ENCODE measurements at regions not wholly inside any gene's neighbourhood (a gene's known extent, or its start where the extent isn't known, plus 50 kb on each side); places are given as distances from the start of the nearest gene placed in this dataset.
A peak's percentile ranks its signal among the peaks of the same experiment; 100 is the strongest.

- H3K36me3 ChIP-seq: no peaks in the 10 kb centered on the region
- no peak overlapping the region for H3K4me3 ChIP-seq
- peaks cover 0 to 6% of the 10 kb centered on the region in 2 donors for H3K27me3 ChIP-seq
- DNase-seq (ENCODE audit: low spot score in 2 of 2): no peak
- TF ChIP-seq POLR2A (IDR thresholded peaks at IDR 0.05) (no peak), EP300 (IDR thresholded peaks at IDR 0.05) (no peak), CTCF (IDR thresholded peaks at IDR 0.05) (no peak)
- 84 to 86% methylated on average over 2 of the region's 2 CpGs for WGBS, 2 donors
- no peak overlapping the region for H3K27ac ChIP-seq
- H3K9me3 ChIP-seq: no peaks in the 10 kb centered on the region
- peaks cover 0 to 10% (median 0%) of the 10 kb centered on the region in 4 donors for H3K4me1 ChIP-seq
Observed at GRCh38 chr10:50999163-50999562, 75.1 kb upstream of the PRKG1 start.

DNA sequence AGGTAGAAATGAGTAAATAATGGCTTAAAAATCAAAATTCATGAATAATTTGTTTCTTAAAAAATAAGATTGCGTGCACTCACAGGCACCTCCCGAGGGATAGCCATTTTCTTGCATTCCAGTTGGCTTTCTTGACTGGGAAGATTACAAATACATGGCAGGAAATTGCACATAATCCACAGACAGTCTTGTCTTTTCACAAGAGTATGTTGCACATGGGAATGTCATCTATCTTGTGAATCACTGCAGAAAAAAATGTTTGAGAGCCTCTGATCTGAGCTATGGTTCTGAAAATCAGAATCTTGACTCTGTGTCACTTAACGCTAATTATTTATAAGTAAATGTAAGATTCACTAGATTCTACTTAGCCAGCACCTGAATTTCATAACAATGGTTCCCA, 74.1 kb upstream of the PRKG1 start:
- 71 to 76% methylated on average over 3 of the region's 3 CpGs for WGBS, 2 donors

DNA sequence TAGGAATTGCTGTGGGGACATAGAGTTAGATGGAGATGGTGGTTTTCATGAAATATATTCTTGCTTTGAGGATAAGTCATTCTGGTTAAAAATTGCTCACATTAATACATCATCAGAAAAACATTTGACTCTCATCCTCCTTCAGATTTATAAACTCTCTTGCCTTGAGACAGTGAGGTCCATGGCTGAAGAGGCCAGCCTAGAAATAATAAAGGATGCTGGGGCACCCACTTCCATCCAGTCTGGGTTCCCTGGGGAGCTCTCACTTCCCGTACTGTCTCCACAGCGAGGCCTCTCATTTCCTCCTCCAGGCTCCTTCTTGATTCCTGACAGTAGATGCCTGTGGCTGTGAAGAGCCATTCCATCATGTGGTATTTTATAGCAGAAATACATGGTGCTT, 73.3 kb upstream of the PRKG1 start:
- no peak overlapping the region for H3K27ac ChIP-seq
- H3K4me1 ChIP-seq: peaks cover 0 to 10% (median 0%) of the 10 kb centered on the region in 4 donors
- peaks cover 0 to 6% of the 10 kb centered on the region in 2 donors for H3K27me3 ChIP-seq
- whole genome bisulfite sequencing, 2 donors: 58 to 60% methylated on average over 2 of the region's 2 CpGs
- TF ChIP-seq EP300 (IDR thresholded peaks at IDR 0.05) (no peak), POLR2A (IDR thresholded peaks at IDR 0.05) (no peak), CTCF (IDR thresholded peaks at IDR 0.05) (no peak)
- no peaks in the 10 kb centered on the region for H3K36me3 ChIP-seq
- DNase-seq (ENCODE audit: low spot score in 2 of 2): no peak
- no peaks in the 10 kb centered on the region for H3K9me3 ChIP-seq
- no peak overlapping the region for H3K4me3 ChIP-seq

More for the DNA sequence above, 74.1 kb upstream of the PRKG1 start:
- DNase-seq (ENCODE audit: low spot score in 2 of 2): no peak
- Histone ChIP-seq H3K4me1 (peaks cover 0 to 10% (median 0%) of the 10 kb centered on the region in 4 donors), H3K27me3 (peaks cover 0 to 6% of the 10 kb centered on the region in 2 donors), H3K4me3 (no peak overlapping the region), H3K9me3 (no peaks in the 10 kb centered on the region), H3K36me3 (no peaks in the 10 kb centered on the region), H3K27ac (no peak overlapping the region)
- TF ChIP-seq POLR2A (IDR thresholded peaks at IDR 0.05) (no peak), EP300 (IDR thresholded peaks at IDR 0.05) (no peak), CTCF (IDR thresholded peaks at IDR 0.05) (no peak)

DNA sequence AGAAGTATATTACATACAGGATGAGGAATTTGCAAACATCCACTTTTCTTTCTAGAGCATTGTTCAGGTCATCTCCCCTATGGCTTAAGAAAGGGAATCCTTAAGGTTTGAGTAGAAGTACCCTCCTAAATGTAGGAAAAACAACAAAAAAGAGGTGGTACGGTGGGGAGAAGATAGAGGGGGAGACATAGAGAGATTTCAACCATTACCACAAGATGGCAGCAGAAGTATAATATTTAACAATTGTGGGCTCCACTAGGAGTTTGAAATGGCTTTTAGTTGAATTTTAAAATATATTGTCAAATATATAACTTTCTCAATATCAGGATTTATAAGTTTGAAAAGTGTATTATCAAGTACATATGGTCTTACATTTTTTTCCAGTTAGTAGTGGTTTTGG, 72.7 kb upstream of the PRKG1 start:
- peak in 1 of 2 donors; percentile 45 for DNase-seq (ENCODE audit: low spot score in 2 of 2)
- H3K27me3 ChIP-seq: peaks cover 0 to 6% of the 10 kb centered on the region in 2 donors
- no peak overlapping the region for H3K4me3 ChIP-seq
- no peaks in the 10 kb centered on the region for H3K9me3 ChIP-seq
- no peak overlapping the region for H3K27ac ChIP-seq
- peaks cover 0 to 10% (median 0%) of the 10 kb centered on the region in 4 donors for H3K4me1 ChIP-seq
- TF ChIP-seq EP300 (IDR thresholded peaks at IDR 0.05) (no peak), CTCF (IDR thresholded peaks at IDR 0.05) (peak; percentile 36 to 66 (median 46)), POLR2A (IDR thresholded peaks at IDR 0.05) (no peak)
- WGBS, 2 donors: 0% methylated on average over 1 of the region's 1 CpG
- no peaks in the 10 kb centered on the region for H3K36me3 ChIP-seq

DNA sequence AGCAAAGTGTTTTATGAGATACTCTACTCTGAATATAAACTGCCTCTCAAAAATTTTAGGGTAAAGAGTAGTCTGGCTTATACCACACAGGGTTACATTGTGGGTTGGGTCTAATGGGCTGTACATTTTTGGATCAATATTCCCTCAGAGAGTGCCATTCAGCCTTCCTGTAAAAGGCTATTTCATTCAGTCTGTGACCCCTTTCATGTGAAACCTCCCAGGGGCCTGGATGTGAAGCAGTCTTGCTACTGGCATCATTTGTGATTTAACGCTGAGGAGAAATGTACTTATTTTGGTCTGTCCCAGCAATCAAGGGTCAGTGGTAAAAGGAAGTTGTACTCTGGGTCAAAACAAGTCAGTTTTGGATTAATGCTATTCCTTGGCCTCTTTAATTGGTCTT, 71.8 kb upstream of the PRKG1 start:
- no peaks in the 10 kb centered on the region for H3K9me3 ChIP-seq
- H3K4me3 ChIP-seq: no peak overlapping the region
- peaks cover 0 to 6% of the 10 kb centered on the region in 2 donors for H3K27me3 ChIP-seq
- 45 to 48% methylated on average over 1 of the region's 1 CpG for WGBS, 2 donors
- H3K27ac ChIP-seq: peak overlapping the region in 1 of 4 donors; percentile 34
- no peaks in the 10 kb centered on the region for H3K36me3 ChIP-seq
- no peak for TF ChIP-seq POLR2A (IDR thresholded peaks at IDR 0.05)
- no peak for TF ChIP-seq CTCF (IDR thresholded peaks at IDR 0.05)
- no peak for TF ChIP-seq EP300 (IDR thresholded peaks at IDR 0.05)
- no peak for DNase-seq (ENCODE audit: low spot score in 2 of 2)
- H3K4me1 ChIP-seq: peaks cover 0 to 10% (median 0%) of the 10 kb centered on the region in 4 donors

All from tibial nerve (tissue), 4 donors.